Caco-2 (cell line): ENCODE measurements at regions not wholly inside any gene's neighbourhood (a gene's known extent, or its start where the extent isn't known, plus 50 kb on each side); places are given as distances from the start of the nearest gene placed in this dataset.

ENCODE experiments used
- BruUV-seq: library from RNA; stranded (reverse); fragments of 400-500 nt; replicated peaks from 2 replicates; lab custom pipeline; 2021; lab: Mats Ljungman, UMichigan
- CTCF ChIA-PET: fragments of 300-600 bp; sonication (Branson Sonifier 250); formaldehyde crosslinking; loops from one replicate; lab custom pipeline; 2022; ENCODE audit warnings: antibody characterized with exemption; lab: Charles Lee
- POLR2A ChIA-PET: fragments of 300-600 bp; sonication (Branson Sonifier 250); formaldehyde crosslinking; loops from one replicate; lab custom pipeline; 2022; ENCODE audit warnings: antibody characterized with exemption; lab: Charles Lee
- DNase-seq, 2 experiments: peaks; one replicate each; pipeline versions ENCODE4 v3.0.0 to v3.0.0-alpha.2; 2020 to 2022
- H3K27me3 ChIP-seq: replicated peaks from 2 replicates; pipeline ENCODE4 v1.6.0; 2011; ENCODE audit warnings: low read length; ENCODE audit not compliant: control insufficient read depth, insufficient read depth
- H3K36me3 ChIP-seq: 2 replicates; pipeline ENCODE4 v1.5.1; 2011; ENCODE audit warnings: low read length; ENCODE audit not compliant: control insufficient read depth, insufficient read depth
- H3K4me1 ChIP-seq: fragments of 250-450 bp; sonication (Bioruptor Pico); 2 replicates; pipeline ENCODE4 v1.5.1; 2020; ENCODE audit warnings: mild to moderate bottlenecking
- H3K4me3 ChIP-seq: 2 replicates; pipeline ENCODE4 v1.5.1; 2011; ENCODE audit warnings: low read depth, mild to moderate bottlenecking, control low read depth, low read length
- H3K9me3 ChIP-seq: fragments of 250-450 bp; sonication (Bioruptor Pico); 2 replicates; pipeline ENCODE4 v1.5.1; 2020; ENCODE audit warnings: mild to moderate bottlenecking, moderate library complexity
- H3K27ac Mint-ChIP-seq: one replicate; pipeline ENCODE4 v1.8.0; 2022; ENCODE audit warnings: mixed read lengths; ENCODE audit not compliant: unreplicated experiment
- H3K27me3 Mint-ChIP-seq: one replicate; pipeline ENCODE4 v1.8.0; 2022; ENCODE audit warnings: mixed read lengths; ENCODE audit not compliant: insufficient read depth, unreplicated experiment
- H3K36me3 Mint-ChIP-seq: one replicate; pipeline ENCODE4 v1.8.0; 2022; ENCODE audit warnings: mild to moderate bottlenecking, mixed read lengths; ENCODE audit not compliant: insufficient read depth, unreplicated experiment
- H3K4me1 Mint-ChIP-seq: one replicate; pipeline ENCODE4 v1.8.0; 2022; ENCODE audit warnings: low read depth, mixed read lengths; ENCODE audit not compliant: unreplicated experiment
- H3K4me3 Mint-ChIP-seq: one replicate; pipeline ENCODE4 v1.8.0; 2022; ENCODE audit warnings: mild to moderate bottlenecking, moderate library complexity, mixed read lengths; ENCODE audit not compliant: unreplicated experiment
- H3K9me3 Mint-ChIP-seq: one replicate; pipeline ENCODE4 v1.8.0; 2022; ENCODE audit warnings: mixed read lengths; ENCODE audit not compliant: unreplicated experiment
- CTCF ChIP-seq, 2 experiments: fragments of 200-600 bp in 1 of 2; IDR thresholded peaks; 1 replicate in 1 of 2; 2 replicates in 1 of 2; pipeline versions ENCODE4 v1.5.1 to v1.8.0; 2011 to 2022; ENCODE audit warnings: antibody characterized with exemption in 1 of 2, control low read depth in 1 of 2, inconsistent platforms in 1 of 2, low read depth in 1 of 2, low read length in 1 of 2, mild to moderate bottlenecking in 1 of 2, moderate library complexity in 1 of 2; ENCODE audit not compliant: insufficient read depth in 1 of 2, severe bottlenecking in 1 of 2, unreplicated experiment in 1 of 2
- intact Hi-C: fragments of 100-400 bp; cut with micrococcal nuclease; formaldehyde crosslinking; loops from one replicate; pipeline ENCODE4 v1.10.0; 2022; ENCODE audit not compliant: unreplicated experiment

GRCh38 chr15:85847031-85847430, 52.3 kb upstream of the KLHL25 start:
- H3K4me1 Mint-ChIP-seq = no peaks in the 10 kb centered on the region
- intact Hi-C loops = no loop called here
- no peak overlapping the region for H3K4me3 Mint-ChIP-seq

GRCh38 chr15:85849946-85850345, 55.2 kb upstream of the KLHL25 start:
- no peaks in the 10 kb centered on the region for H3K36me3 Mint-ChIP-seq
- BruUV-seq = no TSS peak
- Histone ChIP-seq H3K36me3 (no peaks in the 10 kb centered on the region), H3K9me3 (no peaks in the 10 kb centered on the region), H3K27me3 (no peaks in the 10 kb centered on the region), H3K4me1 (no peaks in the 10 kb centered on the region), H3K4me3 (no peak overlapping the region)
- no peak overlapping the region for H3K27ac Mint-ChIP-seq
- POLR2A ChIA-PET = no interaction called here
- TF ChIP-seq CTCF (IDR thresholded peaks at IDR 0.05; ENCODE audit: insufficient read depth in 1 of 2, low read depth in 1 of 2, low read length in 1 of 2, severe bottlenecking in 1 of 2, unreplicated experiment in 1 of 2) = no peak
- no peaks in the 10 kb centered on the region for H3K4me1 Mint-ChIP-seq
- H3K4me3 Mint-ChIP-seq = no peak overlapping the region
- DNase-seq = no peak
- peaks cover 21% of the 10 kb centered on the region for H3K27me3 Mint-ChIP-seq
- H3K9me3 Mint-ChIP-seq = no peaks in the 10 kb centered on the region
- CTCF ChIA-PET = no interaction called here
- intact Hi-C loops = loop anchor here (5.0 kb wide), 1 partner anchor 327 kb away; no protein-coding TSS in a partner anchor

More at GRCh38 chr15:85847031-85847430, 52.3 kb upstream of the KLHL25 start:
- no peaks in the 10 kb centered on the region for H3K27me3 ChIP-seq
- BruUV-seq = no TSS peak
- no peaks in the 10 kb centered on the region for H3K36me3 ChIP-seq
- Mint-ChIP-seq H3K36me3 (no peaks in the 10 kb centered on the region), H3K9me3 (no peaks in the 10 kb centered on the region), H3K27me3 (peaks cover 14% of the 10 kb centered on the region), H3K27ac (no peak overlapping the region)
- DNase-seq = no peak
- H3K9me3 ChIP-seq = no peaks in the 10 kb centered on the region
- H3K4me3 ChIP-seq = no peak overlapping the region
- no peaks in the 10 kb centered on the region for H3K4me1 ChIP-seq
- TF ChIP-seq CTCF (IDR thresholded peaks at IDR 0.05; ENCODE audit: insufficient read depth in 1 of 2, low read depth in 1 of 2, low read length in 1 of 2, severe bottlenecking in 1 of 2, unreplicated experiment in 1 of 2) = no peak
- POLR2A ChIA-PET = no interaction called here
- CTCF ChIA-PET = interaction anchor here (0.6 to 0.9 kb wide), 2 partner anchors 118 to 780 kb away, joined by 3 read pairs; no protein-coding TSS in a partner anchor

GRCh38 chr15:85852969-85853368, 58.2 kb upstream of the KLHL25 start:
- CTCF ChIA-PET = interaction anchor here (0.6 kb wide), 1 partner anchor 9 kb away, joined by 4 read pairs; no protein-coding TSS in a partner anchor
- Mint-ChIP-seq H3K27me3 (peaks cover 14% of the 10 kb centered on the region), H3K9me3 (no peaks in the 10 kb centered on the region), H3K27ac (no peak overlapping the region), H3K36me3 (no peaks in the 10 kb centered on the region), H3K4me1 (no peaks in the 10 kb centered on the region), H3K4me3 (no peak overlapping the region)
- no peak for DNase-seq
- POLR2A ChIA-PET = no interaction called here
- Histone ChIP-seq H3K4me3 (no peak overlapping the region), H3K9me3 (no peaks in the 10 kb centered on the region), H3K4me1 (no peaks in the 10 kb centered on the region), H3K36me3 (no peaks in the 10 kb centered on the region), H3K27me3 (no peaks in the 10 kb centered on the region)
- TF ChIP-seq CTCF (IDR thresholded peaks at IDR 0.05; ENCODE audit: insufficient read depth in 1 of 2, low read depth in 1 of 2, low read length in 1 of 2, severe bottlenecking in 1 of 2, unreplicated experiment in 1 of 2) = no peak
- intact Hi-C loops = loop anchor here (5.0 kb wide), 1 partner anchor 324 kb away; no protein-coding TSS in a partner anchor
- BruUV-seq = no TSS peak
